GM19035 (cell line): ENCODE measurements at regions not wholly inside any gene's neighbourhood (a gene's known extent, or its start where the extent isn't known, plus 50 kb on each side); places are given as distances from the start of the nearest gene placed in this dataset.

Source experiments
- ATAC-seq: cut with Tn5 transposase; IDR thresholded peaks from one replicate; pipeline ENCODE4 v1.9.1; 2021; ENCODE audit not compliant: unreplicated experiment

DNA sequence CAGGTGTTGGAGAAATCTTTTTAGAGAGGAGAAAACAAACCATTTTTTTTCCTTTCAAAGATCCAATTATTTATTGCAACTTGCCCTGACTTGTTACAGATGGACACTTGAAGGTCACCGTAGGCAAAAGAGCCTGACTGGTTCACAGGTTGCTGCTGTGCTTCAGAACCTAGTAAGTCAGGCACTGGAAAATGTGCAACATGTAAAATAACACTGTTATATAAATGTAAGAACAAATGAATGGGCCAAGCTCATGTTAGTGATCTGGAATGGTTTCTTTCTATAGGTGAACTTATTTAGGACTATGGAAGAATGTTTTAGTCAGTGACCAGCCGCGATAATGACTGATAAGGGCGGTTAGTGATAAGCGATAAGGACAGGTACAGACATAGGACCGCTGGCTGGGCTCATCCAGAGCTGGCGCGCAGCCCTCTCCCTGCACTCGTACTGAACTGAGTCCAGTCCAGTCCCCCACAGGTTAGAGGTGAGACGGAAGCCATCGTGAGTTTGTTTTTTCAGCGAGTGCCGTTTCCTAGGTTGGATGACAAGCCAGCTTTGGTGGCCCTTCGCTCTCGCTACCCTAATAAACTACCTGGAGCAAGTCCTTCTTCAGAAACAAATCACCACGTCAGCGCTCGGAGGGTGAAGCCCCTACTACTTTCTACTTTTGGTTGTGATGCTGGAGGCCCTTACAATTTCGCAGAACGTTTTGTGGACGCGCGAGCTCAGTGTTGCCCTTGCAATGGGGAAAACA is 94.4 kb upstream of the PRDM1 start:
- peak; percentile 37 for ATAC-seq

DNA sequence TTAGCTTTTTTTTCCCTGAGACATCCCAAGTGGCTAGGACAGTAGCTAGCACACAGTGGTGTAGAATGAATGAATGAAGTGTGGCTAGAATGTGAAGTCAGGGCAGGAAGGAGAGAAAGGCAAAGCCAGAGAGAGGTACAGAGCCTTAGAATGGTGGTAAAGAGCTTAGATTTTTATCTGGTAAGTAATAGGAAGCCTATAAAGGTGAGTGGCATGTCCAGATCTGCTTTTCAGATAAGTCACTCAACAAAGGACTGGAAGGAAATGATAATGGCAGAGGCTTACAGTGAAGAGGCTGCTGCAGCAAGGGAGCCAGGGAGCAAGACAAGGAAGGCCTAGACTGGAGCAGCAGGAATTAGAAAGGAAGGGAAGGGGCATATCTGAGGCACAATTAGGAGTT is 96.0 kb upstream of the PRDM1 start:
- ATAC-seq, result no peak

DNA sequence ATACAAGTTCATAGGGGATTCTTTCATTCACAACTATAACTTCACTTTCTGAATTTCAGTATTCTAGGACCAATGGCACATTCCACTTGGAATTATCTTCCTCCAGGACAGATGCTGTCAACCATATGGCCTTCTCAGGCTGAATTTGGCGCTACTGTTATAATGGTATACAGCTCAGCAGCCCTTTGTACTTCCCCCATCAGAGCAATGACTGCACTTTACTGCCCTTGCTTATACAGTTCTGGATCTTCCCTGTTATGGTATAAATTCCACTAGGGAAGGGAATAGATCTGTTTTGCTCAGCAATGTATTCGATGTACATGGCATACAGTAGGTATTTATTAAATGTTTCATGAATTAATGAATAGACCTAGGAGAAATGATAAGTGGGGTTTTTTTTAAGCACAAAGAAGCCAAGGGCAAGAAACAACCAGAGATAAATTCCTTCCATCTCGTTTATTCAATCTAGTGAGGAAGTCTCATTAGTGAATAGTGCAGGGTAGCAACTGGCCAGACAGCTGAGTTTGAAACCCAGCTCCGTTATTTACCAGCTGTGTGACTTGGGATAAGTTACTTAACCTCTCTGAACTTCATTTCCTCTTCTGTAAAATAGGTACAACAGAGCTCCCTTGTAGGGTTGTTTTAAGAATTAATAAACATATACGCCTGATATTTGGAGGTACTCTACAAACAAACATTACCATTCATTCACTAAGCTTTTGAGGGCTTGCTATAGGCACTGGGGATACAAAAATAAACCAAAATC is 97.1 kb upstream of the PRDM1 start:
- no peak for ATAC-seq

DNA sequence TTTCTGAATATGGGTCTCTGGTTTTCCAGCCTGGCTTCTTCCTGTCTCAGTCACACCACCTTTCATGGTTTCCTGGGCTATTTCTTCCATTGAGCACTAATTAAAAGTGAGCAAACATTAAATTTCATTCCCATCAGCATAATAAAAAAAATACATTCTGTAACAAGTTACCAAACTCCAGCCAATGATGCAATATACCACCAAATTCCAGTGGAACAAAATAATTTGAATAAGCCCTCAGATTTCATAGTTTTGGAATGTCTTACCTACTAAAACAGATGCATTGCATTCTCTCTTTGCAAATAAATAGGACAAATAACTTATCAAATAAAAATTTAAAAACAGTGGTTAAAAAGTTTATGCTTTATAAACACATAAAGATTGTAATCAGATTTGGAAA is 97.8 kb upstream of the PRDM1 start:
- ATAC-seq, result no peak

DNA sequence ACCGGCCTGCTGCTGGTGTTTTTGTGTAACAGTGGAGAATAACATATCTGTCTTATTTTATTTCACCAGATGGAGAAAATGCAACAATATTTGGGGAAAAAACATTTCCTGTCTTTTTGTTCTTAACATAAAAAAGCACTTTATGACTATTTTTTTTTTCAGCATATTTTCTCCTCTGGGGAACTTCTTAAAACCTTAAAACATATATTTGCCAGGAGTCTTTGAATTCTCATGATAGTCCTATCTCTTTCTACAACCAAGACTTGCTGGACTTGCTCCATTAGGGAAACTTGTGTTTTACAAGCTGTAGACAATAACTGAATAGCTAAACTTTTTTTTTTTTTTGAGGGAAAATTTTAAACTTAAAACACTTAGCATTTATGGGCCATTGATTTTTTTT is 98.6 kb upstream of the PRDM1 start:
- ATAC-seq, result no peak

DNA sequence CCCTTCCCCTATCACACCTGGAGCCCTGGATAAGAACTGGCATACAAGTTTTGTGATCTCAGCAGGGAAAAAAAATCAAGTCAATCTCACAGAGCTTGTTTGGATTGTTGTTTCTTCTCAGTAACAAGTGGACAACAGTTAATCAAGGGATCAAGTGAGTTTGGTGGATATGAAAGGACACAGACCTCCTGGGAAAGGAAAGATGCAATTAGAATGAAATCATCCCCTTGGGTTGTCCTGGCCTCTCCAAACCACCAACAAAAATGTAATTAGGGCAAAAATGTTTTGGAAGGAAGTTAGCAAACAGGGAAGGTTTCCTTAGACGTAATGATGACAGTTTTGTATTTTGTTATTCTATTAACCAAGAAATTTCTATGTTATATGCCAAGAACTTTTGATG is 99.1 kb upstream of the PRDM1 start:
- ATAC-seq, result no peak

DNA sequence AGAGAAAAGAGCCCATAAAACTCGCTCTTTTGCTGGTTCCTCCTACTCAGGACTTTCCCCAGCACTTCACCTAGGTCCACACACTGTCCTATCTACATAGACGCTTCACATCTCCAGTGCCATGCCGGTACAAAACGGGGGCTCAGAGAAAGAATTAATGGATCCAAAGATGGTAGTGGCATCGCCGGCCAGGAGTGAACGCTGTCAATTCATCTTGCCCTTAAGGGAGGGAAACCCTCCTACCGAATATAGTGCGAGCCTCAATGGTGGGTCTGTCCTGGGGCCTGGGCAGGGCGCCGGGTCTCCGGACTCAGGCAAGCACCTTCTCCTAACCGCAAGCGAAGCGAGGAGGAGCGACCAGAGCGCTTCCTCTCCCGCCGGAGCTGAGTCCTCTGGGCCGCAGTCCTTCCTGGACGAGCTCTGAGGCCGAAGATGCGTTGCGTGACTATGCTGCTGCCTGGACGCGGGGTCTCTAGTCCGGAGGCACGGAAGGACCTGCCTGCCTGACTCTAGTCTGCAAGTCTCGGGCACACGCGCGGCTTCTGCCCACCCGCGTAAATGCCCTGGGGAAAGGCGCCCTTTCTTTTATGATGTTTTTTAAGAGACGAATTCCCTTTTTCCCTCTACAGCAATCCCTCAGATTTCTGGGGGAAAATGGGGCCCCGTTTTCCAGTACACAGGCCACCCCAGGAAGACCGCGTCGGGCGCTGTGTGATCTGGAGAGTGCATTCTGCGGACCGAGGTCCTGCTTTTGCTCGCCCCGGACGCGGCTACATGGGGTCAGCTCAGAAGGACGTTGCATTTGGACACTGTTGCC is 100.1 kb upstream of the PRDM1 start:
- ATAC-seq, result no peak

DNA sequence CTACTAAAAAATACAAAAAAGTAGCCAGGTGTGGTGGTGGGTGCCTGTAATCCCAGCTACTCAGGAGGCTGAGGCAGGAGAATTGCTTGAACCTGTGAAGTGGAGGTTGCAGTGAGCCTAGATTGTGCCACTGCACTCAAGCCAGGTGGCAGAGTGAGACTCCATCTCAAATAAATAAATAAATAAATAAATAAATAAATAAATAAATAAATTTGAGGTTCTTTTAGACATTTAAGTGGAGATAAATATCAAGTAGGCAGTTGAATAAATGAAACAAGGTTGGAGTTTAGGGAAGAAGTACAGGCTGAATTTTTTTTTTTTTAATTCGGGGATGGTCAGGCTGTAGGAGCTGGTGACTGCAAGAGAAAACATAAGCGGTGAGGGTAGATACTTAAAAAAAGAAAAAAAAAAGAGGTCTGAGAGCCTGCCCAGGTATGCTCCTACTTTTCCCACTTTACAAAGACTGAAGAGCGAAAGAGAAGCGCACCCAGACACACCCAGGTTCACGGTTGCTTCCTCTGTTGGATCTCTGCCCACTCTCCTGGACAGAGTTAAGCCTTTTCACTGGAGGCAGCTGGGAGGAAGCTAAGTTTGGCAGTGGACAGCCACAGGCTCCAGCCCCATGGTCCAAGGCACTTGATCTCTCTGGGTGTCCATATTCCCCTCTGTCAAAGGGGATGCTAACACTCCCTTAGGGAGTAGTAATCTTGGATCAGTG is 100.9 kb upstream of the PRDM1 start:
- no peak for ATAC-seq

DNA sequence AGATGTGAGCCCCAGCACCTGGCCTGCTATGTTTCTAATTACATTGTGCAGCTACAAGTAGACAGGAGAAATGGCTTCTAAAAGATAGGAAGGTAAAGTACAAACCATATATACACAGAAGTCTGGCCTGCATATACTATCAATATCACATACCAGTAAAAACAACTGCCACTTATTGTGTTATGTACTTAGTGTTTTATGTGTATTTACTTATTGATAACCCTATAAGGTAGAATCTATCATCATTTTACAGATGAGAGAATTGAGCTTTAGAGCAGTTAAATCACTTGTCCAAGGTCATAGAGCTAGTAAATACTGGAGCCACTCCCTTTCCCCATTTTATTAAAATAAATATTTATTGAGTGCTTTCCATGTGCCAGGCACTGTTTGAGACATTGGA is 102.4 kb upstream of the PRDM1 start:
- ATAC-seq, result no peak

DNA sequence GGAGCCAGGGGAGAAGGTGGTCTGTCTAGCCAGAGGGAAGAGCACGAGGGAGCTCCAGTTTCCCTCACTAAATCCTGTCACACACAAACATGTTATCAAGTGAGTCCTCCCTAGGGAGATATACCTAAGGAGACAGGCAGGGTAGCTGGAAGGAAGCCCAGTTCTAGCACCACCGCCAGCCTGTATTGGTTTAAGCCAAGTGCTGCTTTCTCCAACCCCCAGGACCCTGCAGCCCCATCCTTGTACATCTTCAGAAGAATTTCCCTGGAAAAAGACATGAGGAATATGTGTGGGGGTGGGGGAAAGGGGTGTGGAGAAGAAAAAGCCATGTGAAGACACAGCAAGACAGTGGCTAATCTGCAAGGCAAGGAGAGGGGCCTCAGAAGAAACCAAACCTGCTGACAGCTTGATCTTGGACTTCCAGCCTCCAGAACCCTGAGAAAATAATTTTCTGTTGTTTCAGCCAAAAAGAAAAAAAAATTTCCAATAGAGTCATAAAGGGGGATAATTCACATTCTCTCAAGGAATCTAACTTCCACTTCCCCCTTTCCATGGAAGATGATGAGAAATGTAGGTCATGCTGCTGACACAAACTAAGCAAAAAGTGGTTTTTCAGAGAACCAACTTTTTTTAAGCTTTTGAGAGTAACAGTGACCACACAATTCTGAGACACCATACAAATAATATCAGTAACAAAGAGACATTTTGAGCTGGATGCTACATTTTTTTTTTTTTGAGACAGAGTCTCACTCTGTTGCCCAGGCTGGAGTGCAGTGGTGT is 103.2 kb upstream of the PRDM1 start:
- ATAC-seq, result no peak

DNA sequence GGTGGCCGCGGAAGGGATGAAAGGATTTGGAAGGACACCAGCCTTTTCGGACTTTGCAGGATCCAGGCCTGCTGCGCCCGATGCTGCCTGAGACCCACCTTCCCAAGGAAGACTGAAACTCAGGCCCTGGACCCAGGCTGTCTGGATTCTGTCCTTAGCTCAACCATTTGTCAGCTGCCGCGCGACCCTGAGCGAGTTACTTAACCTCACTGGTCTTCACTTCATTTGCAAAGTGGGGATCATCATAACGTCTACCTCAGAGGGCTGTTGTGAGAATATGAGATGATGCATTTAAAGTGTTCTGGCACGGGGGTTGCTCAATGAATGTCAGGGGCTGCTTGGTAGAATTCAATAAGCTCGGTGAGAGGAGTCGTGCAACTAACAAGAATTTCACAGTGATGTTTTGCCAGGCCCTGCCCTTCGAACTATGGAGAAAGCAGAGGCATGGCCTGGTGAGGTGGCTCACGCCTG is 104.2 kb upstream of the PRDM1 start:
- ATAC-seq, result no peak

DNA sequence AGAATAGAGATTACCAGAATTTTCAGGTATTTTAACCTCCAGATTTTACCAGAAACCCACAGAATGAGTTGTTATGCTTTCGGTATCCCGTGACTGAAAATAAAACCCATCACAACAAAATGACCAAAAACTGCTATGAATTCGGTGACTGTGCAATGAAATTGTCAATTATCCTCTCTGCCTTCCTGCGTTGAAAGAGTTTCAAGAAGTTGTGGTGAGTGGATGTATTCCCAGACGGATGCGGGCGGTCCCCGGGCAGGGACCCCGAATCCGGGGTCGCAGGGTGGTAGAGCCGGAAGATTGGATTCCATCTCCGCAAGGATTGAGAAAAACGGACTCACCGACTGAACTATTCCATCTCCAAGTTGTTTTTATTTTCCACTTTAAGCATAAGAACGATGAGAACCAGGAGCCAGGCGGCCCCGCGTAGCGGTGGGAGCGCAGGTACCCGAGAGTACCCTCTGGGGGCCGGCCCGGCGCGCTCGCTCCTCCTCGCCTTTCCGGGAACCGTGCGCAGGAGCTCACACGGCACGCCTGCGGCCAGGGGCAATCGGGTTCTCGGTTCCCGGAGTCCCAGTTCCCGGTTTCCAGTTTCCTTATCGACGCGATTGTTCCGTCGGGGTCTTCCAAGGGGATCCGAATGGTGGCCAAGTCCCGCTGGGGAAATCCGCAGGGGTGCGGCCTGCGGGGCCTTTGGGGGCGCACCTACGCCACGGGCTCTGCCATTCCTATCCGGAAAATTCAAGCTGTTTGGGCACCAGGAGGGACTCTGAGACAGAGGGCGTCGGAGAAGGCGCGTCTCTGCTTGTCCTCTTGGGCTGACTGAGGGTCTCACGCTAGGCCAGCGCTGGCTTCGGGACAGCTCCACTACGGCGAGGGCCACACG is 104.9 kb upstream of the PRDM1 start:
- peak; percentile 61 for ATAC-seq

DNA sequence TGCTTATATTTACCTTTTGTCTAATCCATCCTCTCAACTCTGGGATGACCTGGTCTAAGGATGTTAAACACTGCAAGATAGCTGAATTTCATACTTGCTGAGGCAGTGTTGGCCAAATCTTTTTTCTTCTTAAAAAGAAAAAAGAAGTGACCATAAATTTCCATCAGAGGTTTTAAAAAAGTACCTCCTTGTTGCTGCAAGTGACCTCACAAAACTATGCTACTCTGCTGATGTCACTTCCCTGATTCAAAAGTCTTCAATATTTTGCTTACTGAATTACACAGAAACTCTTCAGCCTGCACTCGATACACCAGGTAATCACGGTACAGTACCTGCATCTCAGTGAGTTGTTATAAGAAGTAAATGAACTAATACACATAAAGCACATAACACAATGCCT is 107.2 kb upstream of the PRDM1 start:
- ATAC-seq, result no peak

DNA sequence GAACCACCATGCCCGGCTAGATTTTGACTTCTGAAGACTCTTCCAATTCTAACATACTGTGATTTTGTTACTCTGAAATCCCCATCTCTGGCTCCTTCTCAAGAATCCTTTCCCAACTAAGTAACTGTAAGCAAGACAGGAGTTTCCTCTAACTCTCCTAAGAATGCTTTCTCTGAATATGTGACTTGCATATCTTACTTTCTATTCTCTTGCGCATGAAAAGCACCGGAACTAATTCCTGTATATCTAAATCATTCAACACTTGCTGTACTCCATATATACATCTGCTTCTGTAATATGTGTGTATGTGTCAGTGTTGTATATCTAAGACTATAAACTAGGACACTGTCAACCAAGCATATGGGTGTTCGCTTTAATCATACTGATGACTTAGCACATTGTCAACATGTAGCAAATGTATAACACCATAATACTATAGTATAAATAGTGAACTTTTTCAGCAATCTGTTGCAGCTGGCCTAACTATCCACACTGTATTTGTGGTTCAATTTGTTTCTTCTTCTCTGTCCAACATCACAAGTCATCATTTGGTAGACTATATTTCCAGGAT is 108.1 kb upstream of the PRDM1 start:
- ATAC-seq, result no peak

DNA sequence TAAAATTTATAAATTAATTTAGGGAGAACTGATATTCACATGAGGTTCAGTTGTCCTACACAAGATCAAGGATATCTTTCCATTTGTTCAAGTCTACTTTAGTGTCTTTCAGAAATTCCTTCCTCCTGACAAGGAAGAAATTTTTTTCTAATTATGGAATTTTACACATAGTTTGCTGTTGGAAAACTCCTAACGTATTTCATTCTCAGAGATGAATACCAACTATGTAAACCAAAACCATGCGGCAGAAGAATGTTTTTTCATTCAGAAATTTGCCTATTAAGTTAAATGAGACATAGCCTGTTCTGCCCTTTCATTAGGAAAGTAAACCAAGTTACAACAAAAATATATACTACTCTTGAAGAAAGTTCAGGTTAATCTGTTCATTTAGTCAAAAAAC is 111.2 kb upstream of the PRDM1 start:
- ATAC-seq, result no peak

DNA sequence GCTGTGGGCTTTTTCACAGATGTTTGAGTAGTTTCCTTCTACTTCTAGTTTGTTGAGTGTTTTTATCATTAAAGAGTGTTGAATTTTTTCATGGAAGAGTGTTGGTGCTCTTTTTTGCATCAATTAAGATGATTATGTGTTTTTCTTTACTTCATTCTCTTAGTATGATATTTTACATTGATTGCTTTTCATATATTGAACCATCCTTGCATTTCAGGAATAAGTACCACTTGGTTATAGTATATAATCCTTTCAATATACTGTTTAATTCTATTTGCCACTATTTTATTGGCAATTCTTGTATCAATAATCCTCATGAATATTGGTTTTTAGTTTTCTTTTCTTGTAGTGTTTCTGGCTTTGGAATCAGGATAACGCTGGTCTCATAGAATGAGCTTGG is 113.7 kb upstream of the PRDM1 start:
- ATAC-seq, result no peak

DNA sequence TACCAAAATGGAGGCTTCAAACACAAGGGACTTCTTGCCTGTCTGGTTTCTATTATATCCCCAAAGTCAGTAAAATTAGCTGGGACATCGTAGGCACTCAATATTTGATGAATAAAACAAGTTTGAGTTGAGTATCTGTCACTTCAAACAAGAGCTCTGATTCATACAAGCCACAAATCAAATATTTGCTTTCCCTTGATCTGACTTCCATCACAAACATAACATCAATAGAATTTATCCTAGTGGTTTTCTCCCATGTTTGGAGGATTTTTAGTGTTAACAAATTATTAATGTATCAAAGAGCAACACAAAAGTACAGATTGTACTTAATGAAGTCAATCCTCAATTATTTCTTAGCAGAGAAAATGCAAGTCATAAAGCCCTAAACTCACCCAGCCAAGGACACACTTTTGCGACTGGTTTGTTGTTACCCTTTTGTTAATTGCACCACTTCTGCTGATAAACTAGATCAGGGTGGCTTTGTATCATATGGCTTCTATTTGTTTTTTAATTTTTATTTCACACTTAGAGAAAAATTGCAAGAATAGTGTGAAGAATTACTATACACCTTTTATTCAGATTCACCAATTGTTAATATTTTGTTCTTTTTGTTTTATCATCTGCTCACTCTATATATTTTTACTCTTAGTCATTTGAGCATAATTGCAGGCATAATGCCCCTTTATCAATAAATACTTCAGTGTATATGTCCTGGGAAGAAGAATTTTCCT is 117.4 kb upstream of the PRDM1 start:
- ATAC-seq, result no peak

DNA sequence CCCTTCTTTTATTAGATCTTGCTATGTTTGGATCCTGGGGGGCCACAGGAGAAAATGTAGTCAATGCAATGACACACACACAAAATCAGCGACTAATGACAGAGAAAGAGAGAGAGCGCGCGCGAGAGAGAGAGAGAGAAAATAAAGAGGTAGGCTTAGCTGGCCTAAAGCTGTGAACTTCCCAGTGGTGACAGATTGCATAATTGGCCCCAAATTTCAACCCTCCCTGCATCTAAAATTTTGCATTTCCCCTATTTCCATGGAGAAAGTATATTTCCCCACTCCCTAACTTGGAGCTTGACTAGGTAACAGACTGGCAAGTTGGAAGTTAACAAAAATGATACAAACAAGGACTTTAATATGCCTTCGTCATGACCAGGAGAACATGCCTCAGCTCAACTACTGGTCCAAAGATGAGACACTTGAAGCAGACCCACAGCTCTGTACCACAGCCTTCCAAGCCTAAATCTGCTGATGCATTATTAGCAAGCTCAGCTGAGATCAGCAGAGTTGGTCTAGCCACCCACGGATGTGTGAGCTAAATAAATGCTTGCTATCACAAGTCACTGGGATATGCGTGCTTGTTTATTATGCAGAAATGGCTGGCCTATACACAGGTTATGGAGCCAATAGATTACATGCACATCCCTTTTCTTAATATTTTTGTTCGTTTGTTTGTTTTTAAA is 118.1 kb upstream of the PRDM1 start:
- no peak for ATAC-seq
